Neural cell (in vitro differentiated cells): ENCODE measurements at regions not wholly inside any gene's neighbourhood (a gene's known extent, or its start where the extent isn't known, plus 50 kb on each side); places are given as distances from the start of the nearest gene placed in this dataset.

ENCODE experiments used
- H2AFZ ChIP-seq: fragments of 200-600, 300-800 bp; sonication (generic), shearing (Covaris generic); 2 replicates; pipeline ENCODE4 v1.6.0; 2014; ENCODE audit warnings: low read depth, mild to moderate bottlenecking, antibody characterized with exemption, low read length, moderate library complexity
- H3F3A ChIP-seq: fragments of 200-600 bp; shearing (Covaris generic); 2 replicates; pipeline ENCODE4 v1.6.1; 2016; ENCODE audit warnings: mild to moderate bottlenecking, moderate library complexity, mixed read lengths, antibody characterized with exemption, low read length; ENCODE audit not compliant: insufficient read depth, poor library complexity, severe bottlenecking
- H3K27ac ChIP-seq: fragments of 200-600, 300-800 bp; sonication (generic), shearing (Covaris generic); 2 replicates; pipeline ENCODE4 v1.5.1; 2014; ENCODE audit warnings: mild to moderate bottlenecking, low read length, moderate library complexity
- H3K27me3 ChIP-seq: fragments of 300-800, 200-600 bp; sonication (generic), shearing (Covaris generic); 2 replicates; pipeline ENCODE4 v1.6.0; 2014; ENCODE audit warnings: mild to moderate bottlenecking, low read depth, low read length, moderate library complexity; ENCODE audit not compliant: insufficient read depth
- H3K36me3 ChIP-seq: fragments of 300-800, 200-600 bp; sonication (generic), shearing (Covaris generic); 2 replicates; pipeline ENCODE4 v1.5.1; 2014; ENCODE audit warnings: mild to moderate bottlenecking, antibody characterized with exemption, low read length, moderate library complexity; ENCODE audit not compliant: insufficient read depth
- H3K4me2 ChIP-seq: fragments of 300-800, 200-600 bp; sonication (generic), shearing (Covaris generic); 2 replicates; pipeline ENCODE4 v1.6.0; 2014; ENCODE audit warnings: mild to moderate bottlenecking, low read length
- H3K4me3 ChIP-seq: fragments of 300-800, 200-600 bp; sonication (generic), shearing (Covaris generic); 2 replicates; pipeline ENCODE4 v1.5.1; 2014; ENCODE audit warnings: mild to moderate bottlenecking, low read length, moderate library complexity
- H3K79me2 ChIP-seq: fragments of 200-600 bp; shearing (Covaris generic); replicated peaks from 2 replicates; pipeline ENCODE4 v1.6.0; 2014; ENCODE audit warnings: mild to moderate bottlenecking, low read length, moderate library complexity; ENCODE audit not compliant: insufficient read depth
- H3K9ac ChIP-seq: fragments of 300-800, 200-600 bp; sonication (generic), shearing (Covaris generic); 2 replicates; pipeline ENCODE4 v1.6.1; 2016; ENCODE audit warnings: mild to moderate bottlenecking, low read length, mixed read lengths
- H3K9me2 ChIP-seq: fragments of 200-600 bp; shearing (Covaris generic); 2 replicates; pipeline ENCODE4 v1.6.1; 2016; ENCODE audit warnings: mild to moderate bottlenecking, low read length, mixed read lengths; ENCODE audit not compliant: insufficient read depth
- H3K9me3 ChIP-seq: fragments of 200-600, 300-800 bp; sonication (generic), shearing (Covaris generic); 2 replicates; pipeline ENCODE4 v1.6.1; 2016; ENCODE audit warnings: mild to moderate bottlenecking, mixed run types, low read length, moderate library complexity, mixed read lengths
- H4K20me1 ChIP-seq: fragments of 200-600 bp; shearing (Covaris generic); 2 replicates; pipeline ENCODE4 v1.6.1; 2016; ENCODE audit warnings: mild to moderate bottlenecking, mixed run types; ENCODE audit not compliant: insufficient read depth
- EP300 ChIP-seq: fragments of 450-650 bp; conservative IDR thresholded peaks from 2 replicates; pipeline ENCODE4 v1.6.1; 2014; ENCODE audit warnings: antibody characterized with exemption, mild to moderate bottlenecking, moderate library complexity; ENCODE audit not compliant: poor library complexity, severe bottlenecking
- EZH2 ChIP-seq: fragments of 200-600, 300-800 bp; shearing (Covaris generic), sonication (generic); IDR thresholded peaks from 2 replicates; pipeline ENCODE4 v1.6.1; 2014; ENCODE audit warnings: antibody characterized with exemption, low read length, borderline replicate concordance, mild to moderate bottlenecking; ENCODE audit not compliant: insufficient read depth, poor library complexity, severe bottlenecking
- MXI1 ChIP-seq: fragments of 450-650 bp; conservative IDR thresholded peaks from 2 replicates; pipeline ENCODE4 v1.6.1; 2014; ENCODE audit warnings: antibody characterized with exemption, mild to moderate bottlenecking; ENCODE audit not compliant: poor library complexity, severe bottlenecking
- POLR2AphosphoS5 ChIP-seq: IDR thresholded peaks from 2 replicates; pipeline ENCODE4 v1.6.1; 2012
- RAD21 ChIP-seq: fragments of 450-650 bp; conservative IDR thresholded peaks from 2 replicates; pipeline ENCODE4 v1.6.1; 2014; ENCODE audit warnings: antibody characterized with exemption, mild to moderate bottlenecking, moderate library complexity
- SMC3 ChIP-seq: fragments of 450-650 bp; conservative IDR thresholded peaks from 2 replicates; pipeline ENCODE4 v1.6.1; 2014; ENCODE audit warnings: antibody characterized with exemption, mild to moderate bottlenecking, moderate library complexity; ENCODE audit not compliant: poor library complexity
- TAF1 ChIP-seq: IDR thresholded peaks from 2 replicates; pipeline ENCODE4 v1.6.1; 2012; ENCODE audit warnings: low read depth
- TF ChIP-seq, protein P1 (sequence below): IDR thresholded peaks from 2 replicates; pipeline ENCODE4 v1.6.1; 2012; ENCODE audit warnings: borderline replicate concordance
- TF ChIP-seq, protein P2 (sequence below): fragments of 450-650 bp; IDR thresholded peaks from 2 replicates; pipeline ENCODE4 v1.5.1; 2014; ENCODE audit warnings: antibody characterized with exemption, mild to moderate bottlenecking, moderate library complexity; ENCODE audit not compliant: poor library complexity, severe bottlenecking

DNA sequence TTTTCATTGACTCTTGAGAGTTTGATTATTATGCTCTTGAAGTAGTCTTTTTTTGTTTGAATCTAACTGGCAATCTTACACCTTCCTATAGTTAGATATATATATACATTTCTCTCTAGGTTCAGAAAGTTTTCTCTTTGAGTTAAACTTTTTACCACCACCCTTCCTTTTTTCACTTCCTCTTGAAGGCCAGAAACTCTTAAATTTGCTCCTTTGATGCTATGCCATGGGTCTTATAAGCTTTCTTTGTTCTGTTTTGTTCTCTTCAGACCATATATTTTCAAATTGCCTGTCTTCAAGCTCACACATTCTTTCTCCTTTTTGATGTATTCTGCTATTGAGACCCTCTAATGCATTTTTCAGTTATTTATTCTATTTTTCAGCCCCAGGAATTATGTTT, 513.5 kb upstream of the CNTN5 start:
- TF ChIP-seq, protein P1, sequence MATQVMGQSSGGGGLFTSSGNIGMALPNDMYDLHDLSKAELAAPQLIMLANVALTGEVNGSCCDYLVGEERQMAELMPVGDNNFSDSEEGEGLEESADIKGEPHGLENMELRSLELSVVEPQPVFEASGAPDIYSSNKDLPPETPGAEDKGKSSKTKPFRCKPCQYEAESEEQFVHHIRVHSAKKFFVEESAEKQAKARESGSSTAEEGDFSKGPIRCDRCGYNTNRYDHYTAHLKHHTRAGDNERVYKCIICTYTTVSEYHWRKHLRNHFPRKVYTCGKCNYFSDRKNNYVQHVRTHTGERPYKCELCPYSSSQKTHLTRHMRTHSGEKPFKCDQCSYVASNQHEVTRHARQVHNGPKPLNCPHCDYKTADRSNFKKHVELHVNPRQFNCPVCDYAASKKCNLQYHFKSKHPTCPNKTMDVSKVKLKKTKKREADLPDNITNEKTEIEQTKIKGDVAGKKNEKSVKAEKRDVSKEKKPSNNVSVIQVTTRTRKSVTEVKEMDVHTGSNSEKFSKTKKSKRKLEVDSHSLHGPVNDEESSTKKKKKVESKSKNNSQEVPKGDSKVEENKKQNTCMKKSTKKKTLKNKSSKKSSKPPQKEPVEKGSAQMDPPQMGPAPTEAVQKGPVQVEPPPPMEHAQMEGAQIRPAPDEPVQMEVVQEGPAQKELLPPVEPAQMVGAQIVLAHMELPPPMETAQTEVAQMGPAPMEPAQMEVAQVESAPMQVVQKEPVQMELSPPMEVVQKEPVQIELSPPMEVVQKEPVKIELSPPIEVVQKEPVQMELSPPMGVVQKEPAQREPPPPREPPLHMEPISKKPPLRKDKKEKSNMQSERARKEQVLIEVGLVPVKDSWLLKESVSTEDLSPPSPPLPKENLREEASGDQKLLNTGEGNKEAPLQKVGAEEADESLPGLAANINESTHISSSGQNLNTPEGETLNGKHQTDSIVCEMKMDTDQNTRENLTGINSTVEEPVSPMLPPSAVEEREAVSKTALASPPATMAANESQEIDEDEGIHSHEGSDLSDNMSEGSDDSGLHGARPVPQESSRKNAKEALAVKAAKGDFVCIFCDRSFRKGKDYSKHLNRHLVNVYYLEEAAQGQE: no peak
- no peak for TF ChIP-seq SMC3
- TF ChIP-seq TAF1: no peak
- TF ChIP-seq, protein P2, sequence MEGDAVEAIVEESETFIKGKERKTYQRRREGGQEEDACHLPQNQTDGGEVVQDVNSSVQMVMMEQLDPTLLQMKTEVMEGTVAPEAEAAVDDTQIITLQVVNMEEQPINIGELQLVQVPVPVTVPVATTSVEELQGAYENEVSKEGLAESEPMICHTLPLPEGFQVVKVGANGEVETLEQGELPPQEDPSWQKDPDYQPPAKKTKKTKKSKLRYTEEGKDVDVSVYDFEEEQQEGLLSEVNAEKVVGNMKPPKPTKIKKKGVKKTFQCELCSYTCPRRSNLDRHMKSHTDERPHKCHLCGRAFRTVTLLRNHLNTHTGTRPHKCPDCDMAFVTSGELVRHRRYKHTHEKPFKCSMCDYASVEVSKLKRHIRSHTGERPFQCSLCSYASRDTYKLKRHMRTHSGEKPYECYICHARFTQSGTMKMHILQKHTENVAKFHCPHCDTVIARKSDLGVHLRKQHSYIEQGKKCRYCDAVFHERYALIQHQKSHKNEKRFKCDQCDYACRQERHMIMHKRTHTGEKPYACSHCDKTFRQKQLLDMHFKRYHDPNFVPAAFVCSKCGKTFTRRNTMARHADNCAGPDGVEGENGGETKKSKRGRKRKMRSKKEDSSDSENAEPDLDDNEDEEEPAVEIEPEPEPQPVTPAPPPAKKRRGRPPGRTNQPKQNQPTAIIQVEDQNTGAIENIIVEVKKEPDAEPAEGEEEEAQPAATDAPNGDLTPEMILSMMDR: no peak
- TF ChIP-seq MXI1: no peak
- no peak for TF ChIP-seq EP300
- TF ChIP-seq EZH2: no peak
- TF ChIP-seq POLR2AphosphoS5: no peak
- TF ChIP-seq RAD21: no peak
- Histone ChIP-seq H2AFZ (no peak overlapping the region), H3K9me2 (no peaks in the 10 kb centered on the region), H3K36me3 (no peaks in the 10 kb centered on the region), H3K79me2 (no peaks in the 10 kb centered on the region), H3K9me3 (peaks cover 4% of the 10 kb centered on the region), H3F3A (no peaks in the 10 kb centered on the region), H3K27ac (no peak overlapping the region), H3K9ac (no peak overlapping the region), H4K20me1 (no peaks in the 10 kb centered on the region), H3K4me3 (no peak overlapping the region), H3K27me3 (no peaks in the 10 kb centered on the region), H3K4me2 (no peak overlapping the region)

DNA sequence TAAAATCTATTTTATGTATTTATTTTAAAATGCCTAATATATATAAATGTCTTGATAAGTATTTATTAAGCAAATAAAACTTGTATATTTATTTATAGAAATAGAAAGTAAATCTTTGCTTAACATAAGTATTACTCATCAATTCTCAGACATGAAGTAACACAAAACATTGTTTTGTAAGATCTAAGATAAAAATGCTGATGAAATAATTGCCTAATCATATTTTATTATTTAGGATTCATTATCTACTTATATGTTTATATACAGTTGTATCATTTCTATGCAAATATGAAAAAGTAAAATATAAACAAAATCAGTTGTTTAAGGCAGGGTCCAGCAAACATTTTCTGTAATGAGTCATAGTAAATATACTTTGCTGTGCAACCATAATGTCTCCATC, 507.8 kb upstream of the CNTN5 start:
- H3K9me3 ChIP-seq: peaks cover under 1% of the 10 kb centered on the region
- H3K4me2 ChIP-seq: no peak overlapping the region
- no peak overlapping the region for H2AFZ ChIP-seq
- H3K9me2 ChIP-seq: no peaks in the 10 kb centered on the region
- H3K27me3 ChIP-seq: no peaks in the 10 kb centered on the region
- H3K79me2 ChIP-seq: no peaks in the 10 kb centered on the region
- H4K20me1 ChIP-seq: no peaks in the 10 kb centered on the region
- H3K4me3 ChIP-seq: no peak overlapping the region
- TF ChIP-seq POLR2AphosphoS5 (no peak), EP300 (no peak), MXI1 (no peak), SMC3 (no peak), TAF1 (no peak), RAD21 (no peak)
- TF ChIP-seq, protein P2: no peak
- TF ChIP-seq, protein P1: no peak
- no peaks in the 10 kb centered on the region for H3F3A ChIP-seq
- H3K27ac ChIP-seq: no peak overlapping the region
- no peak overlapping the region for H3K9ac ChIP-seq
- H3K36me3 ChIP-seq: no peaks in the 10 kb centered on the region
